ENCODE measurements at regions not wholly inside any gene's neighbourhood (a gene's known extent, or its start where the extent isn't known, plus 50 kb on each side); places are given as distances from the start of the nearest gene placed in this dataset.

- TF ChIP-seq REST (IDR thresholded peaks at IDR 0.05; ENCODE audit: borderline replicate concordance) (no peak), REST (CRISPR knock-in tag; IDR thresholded peaks at IDR 0.05; ENCODE audit: low read depth) (no peak), ZNF212 (CRISPR knock-in tag; IDR thresholded peaks at IDR 0.05) (no peak)
- TF ChIP-seq, protein P1, sequence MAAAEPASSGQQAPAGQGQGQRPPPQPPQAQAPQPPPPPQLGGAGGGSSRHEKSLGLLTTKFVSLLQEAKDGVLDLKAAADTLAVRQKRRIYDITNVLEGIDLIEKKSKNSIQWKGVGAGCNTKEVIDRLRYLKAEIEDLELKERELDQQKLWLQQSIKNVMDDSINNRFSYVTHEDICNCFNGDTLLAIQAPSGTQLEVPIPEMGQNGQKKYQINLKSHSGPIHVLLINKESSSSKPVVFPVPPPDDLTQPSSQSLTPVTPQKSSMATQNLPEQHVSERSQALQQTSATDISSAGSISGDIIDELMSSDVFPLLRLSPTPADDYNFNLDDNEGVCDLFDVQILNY (CRISPR knock-in tag; IDR thresholded peaks at IDR 0.05): no peak
Observed at GRCh38 chr2:10241641-10242430, 60.9 kb upstream of the HPCAL1 start (continued).

Measured in K562 (cell line).